KMS-11 (cell line): ENCODE measurements at regions not wholly inside any gene's neighbourhood (a gene's known extent, or its start where the extent isn't known, plus 50 kb on each side); places are given as distances from the start of the nearest gene placed in this dataset.

Experiments used
- H2AFZ ChIP-seq: fragments of 200-600 bp; sonication (generic); 2 replicates; pipeline ENCODE4 v1.6.1; 2016; ENCODE audit warnings: antibody characterized with exemption, mixed run types, low read depth
- H3K27ac ChIP-seq: fragments of 200-600 bp; sonication (generic); 2 replicates; pipeline ENCODE4 v1.6.1; 2016; ENCODE audit warnings: mild to moderate bottlenecking, mixed run types
- H3K27me3 ChIP-seq: fragments of 200-600 bp; sonication (generic); 2 replicates; pipeline ENCODE4 v1.6.1; 2017; ENCODE audit warnings: mild to moderate bottlenecking, low read depth, mixed run types, moderate library complexity; ENCODE audit not compliant: insufficient read depth
- H3K36me3 ChIP-seq: fragments of 200-600 bp; sonication (generic); 2 replicates; pipeline ENCODE4 v1.6.1; 2017; ENCODE audit warnings: mild to moderate bottlenecking, mixed run types; ENCODE audit not compliant: insufficient read depth
- H3K4me1 ChIP-seq: fragments of 200-600 bp; sonication (generic); 2 replicates; pipeline ENCODE4 v1.6.1; 2016; ENCODE audit warnings: mild to moderate bottlenecking, low read depth, mixed run types; ENCODE audit not compliant: poor library complexity, severe bottlenecking
- H3K4me2 ChIP-seq: fragments of 200-600 bp; sonication (generic); 2 replicates; pipeline ENCODE4 v1.7.0; 2016; ENCODE audit warnings: mild to moderate bottlenecking, mixed run types
- H3K4me3 ChIP-seq: fragments of 200-600 bp; sonication (generic); IDR thresholded peaks from 2 replicates; pipeline ENCODE4 v1.6.1; 2017; ENCODE audit warnings: low read depth, low read length, mixed read lengths; ENCODE audit not compliant: insufficient read depth
- H3K79me2 ChIP-seq: fragments of 200-600 bp; sonication (generic); 2 replicates; pipeline ENCODE4 v1.6.1; 2016; ENCODE audit warnings: low read depth, mixed run types; ENCODE audit not compliant: insufficient read depth
- H3K9ac ChIP-seq: fragments of 200-600 bp; sonication (generic); 2 replicates; pipeline ENCODE4 v1.6.1; 2016; ENCODE audit warnings: mild to moderate bottlenecking, mixed run types
- H4K20me1 ChIP-seq: fragments of 200-600 bp; sonication (generic); 2 replicates; pipeline ENCODE4 v1.6.1; 2016; ENCODE audit warnings: mild to moderate bottlenecking, mixed run types; ENCODE audit not compliant: insufficient read depth
- TF ChIP-seq, protein P1 (sequence below): fragments of 200-600 bp; sonication (generic); conservative IDR thresholded peaks from 2 replicates; pipeline ENCODE4 v1.6.1; 2017; ENCODE audit warnings: low read depth, mild to moderate bottlenecking, antibody characterized with exemption, low read length, moderate library complexity, mixed read lengths

DNA sequence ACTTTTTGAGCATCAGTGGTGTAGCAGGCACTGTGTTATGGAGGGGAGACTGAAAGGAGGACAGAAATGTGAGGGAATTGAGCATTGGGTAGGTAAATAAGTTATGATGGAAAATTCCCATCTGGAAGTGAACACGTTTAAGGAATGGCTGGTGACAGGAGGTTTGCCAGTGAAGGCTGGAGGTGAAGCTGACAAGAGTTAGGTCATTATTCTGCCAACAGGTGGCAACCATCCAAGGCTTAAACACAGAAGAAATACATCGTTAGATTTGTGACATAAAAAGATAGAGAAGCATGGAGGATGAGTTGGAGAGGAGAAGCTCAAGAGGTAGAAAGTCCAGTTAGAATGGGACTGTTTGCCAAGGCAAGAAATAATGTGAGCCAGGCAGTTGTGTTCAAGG, 455.3 kb upstream of the SGCD start:
- no peak overlapping the region for H3K4me3 ChIP-seq
- no peaks in the 10 kb centered on the region for H3K4me1 ChIP-seq
- H4K20me1 ChIP-seq, result no peaks in the 10 kb centered on the region
- no peak overlapping the region for H3K4me2 ChIP-seq
- H3K36me3 ChIP-seq, result no peaks in the 10 kb centered on the region
- TF ChIP-seq, protein P1, sequence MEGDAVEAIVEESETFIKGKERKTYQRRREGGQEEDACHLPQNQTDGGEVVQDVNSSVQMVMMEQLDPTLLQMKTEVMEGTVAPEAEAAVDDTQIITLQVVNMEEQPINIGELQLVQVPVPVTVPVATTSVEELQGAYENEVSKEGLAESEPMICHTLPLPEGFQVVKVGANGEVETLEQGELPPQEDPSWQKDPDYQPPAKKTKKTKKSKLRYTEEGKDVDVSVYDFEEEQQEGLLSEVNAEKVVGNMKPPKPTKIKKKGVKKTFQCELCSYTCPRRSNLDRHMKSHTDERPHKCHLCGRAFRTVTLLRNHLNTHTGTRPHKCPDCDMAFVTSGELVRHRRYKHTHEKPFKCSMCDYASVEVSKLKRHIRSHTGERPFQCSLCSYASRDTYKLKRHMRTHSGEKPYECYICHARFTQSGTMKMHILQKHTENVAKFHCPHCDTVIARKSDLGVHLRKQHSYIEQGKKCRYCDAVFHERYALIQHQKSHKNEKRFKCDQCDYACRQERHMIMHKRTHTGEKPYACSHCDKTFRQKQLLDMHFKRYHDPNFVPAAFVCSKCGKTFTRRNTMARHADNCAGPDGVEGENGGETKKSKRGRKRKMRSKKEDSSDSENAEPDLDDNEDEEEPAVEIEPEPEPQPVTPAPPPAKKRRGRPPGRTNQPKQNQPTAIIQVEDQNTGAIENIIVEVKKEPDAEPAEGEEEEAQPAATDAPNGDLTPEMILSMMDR, result no peak
- H3K27ac ChIP-seq, result no peak overlapping the region
- no peak overlapping the region for H2AFZ ChIP-seq
- H3K79me2 ChIP-seq, result no peaks in the 10 kb centered on the region
- no peaks in the 10 kb centered on the region for H3K27me3 ChIP-seq
- H3K9ac ChIP-seq, result no peak overlapping the region

- H3K27ac ChIP-seq, result no peak overlapping the region
- no peaks in the 10 kb centered on the region for H3K79me2 ChIP-seq
- H3K9ac ChIP-seq, result no peak overlapping the region
- H3K27me3 ChIP-seq, result no peaks in the 10 kb centered on the region
- H3K4me3 ChIP-seq, result no peak overlapping the region
- H3K36me3 ChIP-seq, result no peaks in the 10 kb centered on the region
- TF ChIP-seq, protein P1, result no peak
- H4K20me1 ChIP-seq, result no peaks in the 10 kb centered on the region
- H3K4me1 ChIP-seq, result no peaks in the 10 kb centered on the region
- no peak overlapping the region for H2AFZ ChIP-seq
- H3K4me2 ChIP-seq, result no peak overlapping the region
Observed at GRCh38 chr5:155872629-155873220, 454.2 kb upstream of the SGCD start.

DNA sequence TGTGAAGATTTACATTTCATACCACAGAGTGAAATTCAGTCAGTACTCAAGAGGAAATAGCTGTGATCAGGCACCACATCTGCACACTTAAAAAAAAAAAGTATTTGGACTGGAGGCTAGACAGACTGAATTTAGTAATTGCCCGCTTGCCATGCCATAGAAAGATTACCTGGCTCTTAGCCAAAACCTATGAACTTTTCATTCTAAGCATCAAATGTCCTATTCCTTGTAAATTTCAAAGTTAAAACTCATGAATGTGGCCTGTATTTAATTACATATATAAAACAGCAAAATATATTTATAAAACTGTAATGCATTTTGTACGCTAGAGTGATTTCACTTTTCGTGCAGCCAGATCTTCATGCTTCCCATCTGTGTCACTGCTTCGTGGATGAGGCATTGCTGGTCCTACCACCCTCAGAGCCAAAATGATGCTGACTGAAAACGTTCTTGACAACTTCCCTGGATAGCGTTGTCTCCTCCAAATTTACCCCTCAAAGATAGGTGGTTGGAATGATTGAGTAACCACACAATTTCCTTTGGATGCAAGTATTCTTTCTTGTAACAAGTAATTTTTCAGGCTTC, 447.9 kb upstream of the SGCD start:
- no peak overlapping the region for H2AFZ ChIP-seq
- no peaks in the 10 kb centered on the region for H3K27me3 ChIP-seq
- H3K9ac ChIP-seq, result no peak overlapping the region
- H3K4me3 ChIP-seq, result no peak overlapping the region
- no peaks in the 10 kb centered on the region for H4K20me1 ChIP-seq
- no peaks in the 10 kb centered on the region for H3K79me2 ChIP-seq
- H3K27ac ChIP-seq, result no peak overlapping the region
- no peaks in the 10 kb centered on the region for H3K4me1 ChIP-seq
- H3K36me3 ChIP-seq, result no peaks in the 10 kb centered on the region
- no peak overlapping the region for H3K4me2 ChIP-seq
- TF ChIP-seq, protein P1, result no peak

DNA sequence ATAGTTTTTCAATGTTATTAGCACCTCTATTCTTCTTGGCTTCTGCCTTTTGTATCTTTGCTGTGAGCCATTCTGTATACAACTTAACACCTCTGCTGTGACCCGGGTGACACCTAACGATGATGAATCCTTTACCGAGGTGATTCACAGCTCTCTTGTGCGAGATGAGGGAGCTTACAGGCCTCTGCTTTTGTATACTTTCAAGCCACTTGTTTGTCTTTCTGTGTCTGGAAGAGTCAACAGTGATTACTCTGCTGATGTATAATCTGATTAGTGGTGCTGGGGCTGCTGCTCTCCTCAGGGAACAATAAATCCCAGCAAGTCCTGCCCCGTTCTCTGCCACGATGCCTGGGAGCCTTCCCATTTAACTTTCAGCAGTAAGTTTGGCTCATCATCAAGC, 442.9 kb upstream of the SGCD start:
- Histone ChIP-seq H2AFZ (no peak overlapping the region), H3K4me1 (no peaks in the 10 kb centered on the region), H3K36me3 (no peaks in the 10 kb centered on the region), H3K27ac (no peak overlapping the region), H4K20me1 (no peaks in the 10 kb centered on the region), H3K27me3 (no peaks in the 10 kb centered on the region), H3K4me3 (no peak overlapping the region), H3K79me2 (no peaks in the 10 kb centered on the region), H3K9ac (no peak overlapping the region), H3K4me2 (no peak overlapping the region)
- TF ChIP-seq, protein P1, result no peak
